ENCODE measurements at regions not wholly inside any gene's neighbourhood (a gene's known extent, or its start where the extent isn't known, plus 50 kb on each side); places are given as distances from the start of the nearest gene placed in this dataset.

DNA sequence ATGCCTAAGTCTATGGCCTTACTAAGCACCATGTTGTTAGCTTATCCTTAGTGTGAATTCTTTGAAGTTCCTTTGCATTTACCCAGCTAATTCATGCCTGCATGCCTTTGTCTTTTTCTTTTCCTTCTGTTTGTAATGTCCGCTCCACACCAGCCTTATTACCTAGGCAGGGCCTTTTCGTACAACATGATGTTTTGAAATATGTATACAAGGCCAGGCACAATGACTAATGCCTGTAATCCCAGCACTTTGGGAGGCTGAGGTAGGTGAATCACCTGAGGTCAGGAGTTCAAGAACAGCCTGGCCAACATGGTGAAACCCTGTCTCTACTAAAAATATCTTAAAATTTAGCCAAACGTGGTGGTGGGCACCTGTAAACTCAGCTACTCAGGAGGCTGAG lies 1636.5 kb upstream of the SEL1L start:
- no peaks in the 10 kb centered on the region for H3K9me3 ChIP-seq (ENCODE audit: control insufficient read depth, insufficient read depth, low read depth, low read length)
- intact Hi-C loops (cut with micrococcal nuclease; ENCODE audit: unreplicated experiment), result no loop called here
- POLR2A ChIA-PET, result no interaction called here
- DNase-seq (ENCODE audit: low read depth, low spot score) (no peak), ATAC-seq (no peak)
- no peaks in the 10 kb centered on the region for H3K27me3 ChIP-seq (ENCODE audit: control insufficient read depth, insufficient read depth, low read length)
- BruUV-seq (replicated peaks), result no TSS peak
- no peak overlapping the region for H3K4me3 ChIP-seq (ENCODE audit: low read depth in 2 of 2, low read length in 2 of 2)
- CTCF ChIA-PET, result no interaction called here
- H3K36me3 ChIP-seq (ENCODE audit: control insufficient read depth, insufficient read depth, low read length), result no peaks in the 10 kb centered on the region
- H3K27ac ChIP-seq (ENCODE audit: low read length), result no peak overlapping the region
- TF ChIP-seq SIN3A (IDR thresholded peaks at IDR 0.05; ENCODE audit: borderline replicate concordance, insufficient read depth, low read depth, low read length) (no peak), TCF7L2 (IDR thresholded peaks at IDR 0.05; ENCODE audit: low read depth, low read length) (no peak), POLR2AphosphoS5 (IDR thresholded peaks at IDR 0.05; ENCODE audit: low read depth, low read length) (no peak)
- TF ChIP-seq, protein P1, sequence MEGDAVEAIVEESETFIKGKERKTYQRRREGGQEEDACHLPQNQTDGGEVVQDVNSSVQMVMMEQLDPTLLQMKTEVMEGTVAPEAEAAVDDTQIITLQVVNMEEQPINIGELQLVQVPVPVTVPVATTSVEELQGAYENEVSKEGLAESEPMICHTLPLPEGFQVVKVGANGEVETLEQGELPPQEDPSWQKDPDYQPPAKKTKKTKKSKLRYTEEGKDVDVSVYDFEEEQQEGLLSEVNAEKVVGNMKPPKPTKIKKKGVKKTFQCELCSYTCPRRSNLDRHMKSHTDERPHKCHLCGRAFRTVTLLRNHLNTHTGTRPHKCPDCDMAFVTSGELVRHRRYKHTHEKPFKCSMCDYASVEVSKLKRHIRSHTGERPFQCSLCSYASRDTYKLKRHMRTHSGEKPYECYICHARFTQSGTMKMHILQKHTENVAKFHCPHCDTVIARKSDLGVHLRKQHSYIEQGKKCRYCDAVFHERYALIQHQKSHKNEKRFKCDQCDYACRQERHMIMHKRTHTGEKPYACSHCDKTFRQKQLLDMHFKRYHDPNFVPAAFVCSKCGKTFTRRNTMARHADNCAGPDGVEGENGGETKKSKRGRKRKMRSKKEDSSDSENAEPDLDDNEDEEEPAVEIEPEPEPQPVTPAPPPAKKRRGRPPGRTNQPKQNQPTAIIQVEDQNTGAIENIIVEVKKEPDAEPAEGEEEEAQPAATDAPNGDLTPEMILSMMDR (IDR thresholded peaks at IDR 0.05), result no peak
- TF ChIP-seq, protein P2, sequence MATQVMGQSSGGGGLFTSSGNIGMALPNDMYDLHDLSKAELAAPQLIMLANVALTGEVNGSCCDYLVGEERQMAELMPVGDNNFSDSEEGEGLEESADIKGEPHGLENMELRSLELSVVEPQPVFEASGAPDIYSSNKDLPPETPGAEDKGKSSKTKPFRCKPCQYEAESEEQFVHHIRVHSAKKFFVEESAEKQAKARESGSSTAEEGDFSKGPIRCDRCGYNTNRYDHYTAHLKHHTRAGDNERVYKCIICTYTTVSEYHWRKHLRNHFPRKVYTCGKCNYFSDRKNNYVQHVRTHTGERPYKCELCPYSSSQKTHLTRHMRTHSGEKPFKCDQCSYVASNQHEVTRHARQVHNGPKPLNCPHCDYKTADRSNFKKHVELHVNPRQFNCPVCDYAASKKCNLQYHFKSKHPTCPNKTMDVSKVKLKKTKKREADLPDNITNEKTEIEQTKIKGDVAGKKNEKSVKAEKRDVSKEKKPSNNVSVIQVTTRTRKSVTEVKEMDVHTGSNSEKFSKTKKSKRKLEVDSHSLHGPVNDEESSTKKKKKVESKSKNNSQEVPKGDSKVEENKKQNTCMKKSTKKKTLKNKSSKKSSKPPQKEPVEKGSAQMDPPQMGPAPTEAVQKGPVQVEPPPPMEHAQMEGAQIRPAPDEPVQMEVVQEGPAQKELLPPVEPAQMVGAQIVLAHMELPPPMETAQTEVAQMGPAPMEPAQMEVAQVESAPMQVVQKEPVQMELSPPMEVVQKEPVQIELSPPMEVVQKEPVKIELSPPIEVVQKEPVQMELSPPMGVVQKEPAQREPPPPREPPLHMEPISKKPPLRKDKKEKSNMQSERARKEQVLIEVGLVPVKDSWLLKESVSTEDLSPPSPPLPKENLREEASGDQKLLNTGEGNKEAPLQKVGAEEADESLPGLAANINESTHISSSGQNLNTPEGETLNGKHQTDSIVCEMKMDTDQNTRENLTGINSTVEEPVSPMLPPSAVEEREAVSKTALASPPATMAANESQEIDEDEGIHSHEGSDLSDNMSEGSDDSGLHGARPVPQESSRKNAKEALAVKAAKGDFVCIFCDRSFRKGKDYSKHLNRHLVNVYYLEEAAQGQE (IDR thresholded peaks at IDR 0.05; ENCODE audit: insufficient read depth in 1 of 2, low read depth in 2 of 2, low read length in 1 of 2), result no peak
- in situ Hi-C loops (cut with HindIII; ENCODE audit: low pct_unique_long_range_greater_than_20kb, low sequenced_read_pairs), result no loop called here
- no peaks in the 10 kb centered on the region for H3K4me1 ChIP-seq (ENCODE audit: control insufficient read depth, insufficient read depth, low read length)

DNA sequence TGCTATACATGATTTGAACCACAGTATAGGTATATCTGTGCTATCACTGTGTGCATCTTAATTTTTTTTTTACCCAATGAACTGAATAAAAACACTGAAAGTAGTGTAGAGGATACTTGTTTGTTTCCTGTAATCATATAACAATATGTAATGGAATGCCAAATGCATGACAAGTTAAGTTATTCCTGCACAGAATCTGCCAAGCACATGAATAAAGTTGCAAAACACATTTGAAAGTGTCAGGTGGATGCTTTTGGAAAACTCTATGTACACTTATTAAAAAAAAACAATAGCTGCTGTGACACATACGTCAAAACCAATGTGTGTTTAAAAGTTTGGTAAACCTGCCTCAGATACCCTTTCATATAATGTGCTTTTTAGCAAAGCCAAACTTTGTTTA lies 1638.1 kb upstream of the SEL1L start:
- in situ Hi-C loops (cut with HindIII; ENCODE audit: low pct_unique_long_range_greater_than_20kb, low sequenced_read_pairs), result no loop called here
- TF ChIP-seq, protein P1 (IDR thresholded peaks at IDR 0.05), result no peak
- TF ChIP-seq POLR2AphosphoS5 (IDR thresholded peaks at IDR 0.05; ENCODE audit: low read depth, low read length), result no peak
- Histone ChIP-seq H3K36me3 (ENCODE audit: control insufficient read depth, insufficient read depth, low read length) (no peaks in the 10 kb centered on the region), H3K27ac (ENCODE audit: low read length) (no peak overlapping the region), H3K4me3 (ENCODE audit: low read depth in 2 of 2, low read length in 2 of 2) (no peak overlapping the region), H3K4me1 (ENCODE audit: control insufficient read depth, insufficient read depth, low read length) (no peaks in the 10 kb centered on the region), H3K27me3 (ENCODE audit: control insufficient read depth, insufficient read depth, low read length) (no peaks in the 10 kb centered on the region), H3K9me3 (ENCODE audit: control insufficient read depth, insufficient read depth, low read depth, low read length) (no peaks in the 10 kb centered on the region)
- no peak for DNase-seq (ENCODE audit: low read depth, low spot score)
- ATAC-seq, result no peak
- intact Hi-C loops (cut with micrococcal nuclease; ENCODE audit: unreplicated experiment), result no loop called here
- BruUV-seq (replicated peaks), result no TSS peak
- ChIA-PET POLR2A (no interaction called here), CTCF (no interaction called here)

DNA sequence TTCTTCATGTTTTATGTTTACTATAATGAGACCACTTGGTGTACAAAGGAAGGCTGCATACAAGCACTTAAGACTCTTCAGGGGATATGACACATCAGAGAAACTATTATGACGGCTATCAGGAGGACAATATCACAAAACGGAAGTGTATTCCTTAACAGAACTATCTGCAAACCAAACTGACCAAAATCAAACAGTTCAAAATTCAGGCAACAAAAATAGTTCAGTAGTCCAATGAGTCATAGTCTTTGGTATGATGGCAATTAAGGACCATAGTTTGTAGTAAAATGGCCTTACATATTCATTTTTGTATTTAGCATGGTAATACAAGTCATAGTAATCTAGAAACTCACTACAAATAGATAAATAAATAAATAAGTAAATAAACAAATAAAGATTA lies 1638.7 kb upstream of the SEL1L start:
- H3K4me3 ChIP-seq (ENCODE audit: low read depth in 2 of 2, low read length in 2 of 2), result no peak overlapping the region
- no peaks in the 10 kb centered on the region for H3K9me3 ChIP-seq (ENCODE audit: control insufficient read depth, insufficient read depth, low read depth, low read length)
- no peak overlapping the region for H3K27ac ChIP-seq (ENCODE audit: low read length)
- no peaks in the 10 kb centered on the region for H3K4me1 ChIP-seq (ENCODE audit: control insufficient read depth, insufficient read depth, low read length)
- no peaks in the 10 kb centered on the region for H3K27me3 ChIP-seq (ENCODE audit: control insufficient read depth, insufficient read depth, low read length)
- BruUV-seq (replicated peaks), result no TSS peak
- ChIA-PET POLR2A (no interaction called here), CTCF (no interaction called here)
- no peak for DNase-seq (ENCODE audit: low read depth, low spot score)
- intact Hi-C loops (cut with micrococcal nuclease; ENCODE audit: unreplicated experiment) (no loop called here), in situ Hi-C loops (cut with HindIII; ENCODE audit: low pct_unique_long_range_greater_than_20kb, low sequenced_read_pairs) (no loop called here)
- H3K36me3 ChIP-seq (ENCODE audit: control insufficient read depth, insufficient read depth, low read length), result no peaks in the 10 kb centered on the region
- ATAC-seq, result no peak
- no peak for TF ChIP-seq SIN3A (IDR thresholded peaks at IDR 0.05; ENCODE audit: borderline replicate concordance, insufficient read depth, low read depth, low read length)
- no peak for TF ChIP-seq TCF7L2 (IDR thresholded peaks at IDR 0.05; ENCODE audit: low read depth, low read length)
- TF ChIP-seq, protein P2 (IDR thresholded peaks at IDR 0.05; ENCODE audit: insufficient read depth in 1 of 2, low read depth in 2 of 2, low read length in 1 of 2), result no peak
- no peak for TF ChIP-seq POLR2AphosphoS5 (IDR thresholded peaks at IDR 0.05; ENCODE audit: low read depth, low read length)
